GM12865 (cell line): ENCODE measurements at regions not wholly inside any gene's neighbourhood (a gene's known extent, or its start where the extent isn't known, plus 50 kb on each side); places are given as distances from the start of the nearest gene placed in this dataset.

Experiments used
- DNase-seq: peaks from one replicate; pipeline ENCODE4 v3.0.0; 2010; ENCODE audit warnings: low read depth
- H3K4me3 ChIP-seq: 2 replicates; pipeline ENCODE4 v1.5.1; 2011; ENCODE audit warnings: mild to moderate bottlenecking, low read depth, low read length, control low read depth
- CTCF ChIP-seq: IDR thresholded peaks from 2 replicates; pipeline ENCODE4 v1.5.1; 2011; ENCODE audit warnings: low read length, control low read depth, low read depth, inconsistent platforms; ENCODE audit not compliant: insufficient read depth; ENCODE audit errors: missing control alignments

GRCh38 chr5:8321272-8321671, 452.3 kb downstream of the MTRR start:
- TF ChIP-seq CTCF: no peak
- no peak overlapping the region for H3K4me3 ChIP-seq
- DNase-seq: no peak

DNA sequence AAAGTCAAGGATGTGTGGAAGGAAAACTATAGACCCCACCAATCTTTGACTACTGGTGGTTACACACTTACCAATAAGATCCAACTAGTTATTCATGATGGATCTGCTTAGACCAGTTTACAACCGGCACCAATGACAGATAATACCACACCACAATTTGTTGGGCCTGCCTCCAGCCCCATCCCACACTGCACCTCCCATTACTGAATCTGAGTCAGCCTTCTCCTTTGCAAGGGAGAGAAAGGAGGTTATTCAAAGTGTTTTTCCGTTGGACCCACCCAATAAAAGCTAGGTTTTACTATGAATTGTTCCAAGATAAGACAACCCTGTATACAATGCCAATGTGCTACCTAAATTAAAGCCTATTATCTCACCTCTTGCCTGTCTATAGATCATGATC, 453.5 kb downstream of the MTRR start:
- DNase-seq: no peak
- no peak overlapping the region for H3K4me3 ChIP-seq
- no peak for TF ChIP-seq CTCF

GRCh38 chr5:8327016-8327415, 458.1 kb downstream of the MTRR start:
- no peak for DNase-seq
- TF ChIP-seq CTCF: no peak

DNA sequence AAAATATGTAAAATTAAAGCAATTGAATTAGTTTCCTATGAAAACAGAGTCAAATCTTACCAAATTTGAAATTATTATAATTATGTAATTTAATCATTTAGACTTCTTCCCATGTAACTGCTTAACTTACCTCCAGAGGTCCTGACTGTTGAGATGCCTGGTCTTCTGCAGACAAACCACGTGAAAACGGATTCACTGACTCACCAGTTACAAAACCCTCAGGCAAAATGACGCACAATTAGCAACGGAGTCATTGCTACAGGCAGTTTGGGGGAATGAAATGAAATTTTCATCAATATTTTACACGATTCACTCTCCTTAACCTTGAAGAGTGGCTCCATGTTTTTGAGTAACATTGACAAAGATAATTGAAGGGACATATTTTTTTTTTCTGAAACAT, 460.8 kb downstream of the MTRR start:
- DNase-seq: no peak

More at GRCh38 chr5:8327016-8327415, 458.1 kb downstream of the MTRR start:
- no peak overlapping the region for H3K4me3 ChIP-seq

DNA sequence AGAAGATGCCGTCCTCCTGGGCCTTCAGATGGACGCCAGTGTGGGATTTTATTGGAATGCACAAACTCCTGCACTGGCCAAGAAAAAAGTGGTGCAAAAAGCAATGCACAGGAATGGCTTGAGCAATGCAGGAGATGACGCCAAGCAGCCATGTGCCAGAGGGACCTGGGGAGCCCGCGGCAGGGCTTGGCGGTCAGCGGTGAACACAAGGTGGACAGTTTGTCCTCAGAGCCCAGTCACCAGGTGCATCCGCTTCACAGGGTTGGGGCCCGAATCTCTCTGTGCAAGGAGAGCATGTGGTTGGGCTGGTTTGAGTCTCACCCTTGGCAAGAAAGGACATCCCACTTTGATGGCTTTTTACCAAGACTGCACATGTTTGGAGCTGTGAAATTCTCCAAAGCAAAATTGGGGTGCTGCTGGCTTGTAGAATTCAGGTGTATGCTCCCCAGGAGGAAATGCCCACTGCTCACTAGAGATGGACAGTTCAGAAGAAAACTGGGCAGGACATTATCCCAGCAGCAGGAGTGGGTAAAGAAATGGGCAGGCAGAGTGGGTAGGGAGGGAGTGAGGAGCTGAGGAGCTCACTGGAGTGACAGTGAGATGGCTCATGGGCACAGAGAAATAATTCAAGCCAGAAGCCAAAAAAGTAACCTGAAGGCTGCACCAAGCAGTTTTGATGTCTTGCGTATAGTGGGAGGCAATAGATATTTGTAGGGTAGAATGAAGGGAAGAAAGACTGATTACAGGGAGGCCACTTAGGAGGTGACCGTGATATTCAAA, 463.9 kb downstream of the MTRR start:
- H3K4me3 ChIP-seq: no peak overlapping the region
- no peak for TF ChIP-seq CTCF
- no peak for DNase-seq

More for the DNA sequence above, 460.8 kb downstream of the MTRR start:
- no peak for TF ChIP-seq CTCF
- no peak overlapping the region for H3K4me3 ChIP-seq

DNA sequence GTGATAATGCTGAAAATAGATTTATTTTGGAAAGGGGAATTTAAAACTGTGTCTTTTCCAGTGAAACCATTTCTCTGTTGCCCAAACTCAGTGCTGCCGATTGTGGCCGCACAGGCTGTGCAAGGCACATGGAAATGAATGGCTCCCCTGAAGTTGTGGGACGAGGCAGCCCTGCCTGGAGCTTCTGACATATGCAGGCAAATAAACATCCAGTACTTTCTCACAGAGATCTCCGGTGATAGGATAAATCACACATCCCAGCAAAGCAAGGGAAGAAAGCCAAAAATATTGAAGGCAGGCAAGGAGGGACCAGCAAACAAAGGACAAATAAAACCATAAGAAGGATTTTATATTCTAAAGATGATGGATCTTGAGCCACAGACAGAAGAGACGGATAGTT, 464.5 kb downstream of the MTRR start:
- no peak for TF ChIP-seq CTCF
- H3K4me3 ChIP-seq: no peak overlapping the region
- DNase-seq: no peak

GRCh38 chr5:8333977-8334376, 465.0 kb downstream of the MTRR start:
- no peak overlapping the region for H3K4me3 ChIP-seq
- no peak for DNase-seq

More at GRCh38 chr5:8333977-8334376, 465.0 kb downstream of the MTRR start:
- TF ChIP-seq CTCF: no peak
